ENCODE measurements at regions not wholly inside any gene's neighbourhood (a gene's known extent, or its start where the extent isn't known, plus 50 kb on each side); places are given as distances from the start of the nearest gene placed in this dataset.

DNA sequence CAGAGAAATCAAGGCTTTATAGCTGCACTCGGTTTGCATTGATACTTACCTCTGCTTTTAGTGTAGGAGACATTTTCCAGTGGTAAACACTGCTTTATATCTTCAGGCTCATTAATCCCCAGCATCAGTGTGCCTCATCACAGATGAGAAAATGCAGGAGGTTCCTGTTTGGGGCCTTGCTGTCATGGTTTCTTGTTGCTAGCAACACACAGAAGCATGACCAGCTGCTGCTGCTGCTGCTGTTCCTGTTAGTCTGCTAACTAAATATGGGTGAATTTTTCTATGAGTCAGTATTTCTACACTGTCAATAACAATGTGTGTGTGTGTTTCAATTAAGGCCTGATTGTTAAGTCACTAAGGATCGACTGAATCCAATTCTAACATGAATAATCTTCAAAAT is 85.8 kb upstream of the RGS1 start:
- TF ChIP-seq, protein P1, sequence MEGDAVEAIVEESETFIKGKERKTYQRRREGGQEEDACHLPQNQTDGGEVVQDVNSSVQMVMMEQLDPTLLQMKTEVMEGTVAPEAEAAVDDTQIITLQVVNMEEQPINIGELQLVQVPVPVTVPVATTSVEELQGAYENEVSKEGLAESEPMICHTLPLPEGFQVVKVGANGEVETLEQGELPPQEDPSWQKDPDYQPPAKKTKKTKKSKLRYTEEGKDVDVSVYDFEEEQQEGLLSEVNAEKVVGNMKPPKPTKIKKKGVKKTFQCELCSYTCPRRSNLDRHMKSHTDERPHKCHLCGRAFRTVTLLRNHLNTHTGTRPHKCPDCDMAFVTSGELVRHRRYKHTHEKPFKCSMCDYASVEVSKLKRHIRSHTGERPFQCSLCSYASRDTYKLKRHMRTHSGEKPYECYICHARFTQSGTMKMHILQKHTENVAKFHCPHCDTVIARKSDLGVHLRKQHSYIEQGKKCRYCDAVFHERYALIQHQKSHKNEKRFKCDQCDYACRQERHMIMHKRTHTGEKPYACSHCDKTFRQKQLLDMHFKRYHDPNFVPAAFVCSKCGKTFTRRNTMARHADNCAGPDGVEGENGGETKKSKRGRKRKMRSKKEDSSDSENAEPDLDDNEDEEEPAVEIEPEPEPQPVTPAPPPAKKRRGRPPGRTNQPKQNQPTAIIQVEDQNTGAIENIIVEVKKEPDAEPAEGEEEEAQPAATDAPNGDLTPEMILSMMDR (IDR thresholded peaks at IDR 0.05) = no peak
- peak in 1 of 3 donors; percentile 39 for TF ChIP-seq POLR2A (IDR thresholded peaks at IDR 0.05)
